HepG2 (cell line): ENCODE measurements at regions not wholly inside any gene's neighbourhood (a gene's known extent, or its start where the extent isn't known, plus 50 kb on each side); places are given as distances from the start of the nearest gene placed in this dataset.

Source experiments
- ATAC-seq: fragments of 200-7000 bp; cut with Tn5 transposase; 3 replicates; pipeline ENCODE4 v1.9.1; 2020; ENCODE audit warnings: mild to moderate bottlenecking, moderate library complexity
- BruUV-seq: library from RNA; stranded (reverse); fragments of 400-500 nt; replicated peaks from 2 replicates; lab custom pipeline; 2021; lab: Mats Ljungman, UMichigan
- CTCF ChIA-PET: fragments of 300-600 bp; formaldehyde crosslinking; extraction: SDS; loops from one replicate; lab custom pipeline; 2021; ENCODE audit warnings: low total read pairs, inconsistent platforms, low intra/inter-chr PET ratio; lab: Yijun Ruan, JAX
- POLR2A ChIA-PET: fragments of 350-600 bp; sonication (Branson Sonifier 250); formaldehyde crosslinking; loops from one replicate; lab custom pipeline; 2020; ENCODE audit warnings: antibody characterized with exemption, inconsistent platforms; lab: Yijun Ruan, JAX
- DNase-seq: peaks from one replicate; pipeline ENCODE4 v3.0.0-alpha.2; 2015; ENCODE audit warnings: low spot score
- FAIRE-seq: peaks from 3 replicates; lab custom pipeline; 2011; peaks lifted over from hg19 to GRCh38; lab: Jason Lieb, UNC
- H2AFZ ChIP-seq: one replicate; pipeline ENCODE4 v1.6.1; 2011; ENCODE audit warnings: low read length, inconsistent platforms
- H3K27ac ChIP-seq: fragments of 300-600 bp; 3 replicates; pipeline ENCODE4 v1.8.0; 2011; ENCODE audit warnings: mixed run types, mild to moderate bottlenecking, mixed read lengths, low read length, inconsistent platforms; ENCODE audit not compliant: insufficient read depth; ENCODE audit errors: extremely low read length
- H3K27me3 ChIP-seq, 2 experiments: fragments of 200-600 bp in 1 of 2; 2 replicates in 1 of 2; 3 replicates in 1 of 2; pipeline versions ENCODE4 v1.6.0 to v1.8.0; 2011; ENCODE audit warnings: low read length in 2 of 2, mild to moderate bottlenecking in 2 of 2, moderate library complexity in 2 of 2, inconsistent platforms in 1 of 2; ENCODE audit not compliant: insufficient read depth in 2 of 2, control insufficient read depth in 1 of 2
- H3K36me3 ChIP-seq, 2 experiments: fragments of 200-600 bp in 1 of 2; replicated peaks in 1 of 2; 2 replicates in 1 of 2; 3 replicates in 1 of 2; pipeline versions ENCODE4 v1.5.1 to v1.8.0; 2011; ENCODE audit warnings: low read length in 2 of 2, inconsistent platforms in 1 of 2; ENCODE audit not compliant: insufficient read depth in 2 of 2, control insufficient read depth in 1 of 2
- H3K4me1 ChIP-seq: 2 replicates; pipeline ENCODE4 v1.5.1; 2012; ENCODE audit warnings: low read length, inconsistent platforms; ENCODE audit not compliant: insufficient read depth
- H3K4me2 ChIP-seq: 2 replicates; pipeline ENCODE4 v1.6.0; 2011; ENCODE audit warnings: low read depth, low read length, inconsistent platforms
- H3K4me3 ChIP-seq, 3 experiments: fragments of 200-600 bp in 1 of 3; sonication (generic), shearing (Covaris generic) in 1 of 3; replicated peaks in 1 of 3; 2 replicates each; pipeline ENCODE4 v1.5.1; 2011 to 2016; ENCODE audit warnings: low read length in 3 of 3, inconsistent platforms in 2 of 3, low read depth in 2 of 3, mild to moderate bottlenecking in 2 of 3, control low read depth in 1 of 3, mixed read lengths in 1 of 3; ENCODE audit not compliant: insufficient read depth in 1 of 3
- H3K79me2 ChIP-seq: one replicate; pipeline ENCODE4 v1.6.1; 2011; ENCODE audit warnings: low read length, inconsistent platforms; ENCODE audit not compliant: insufficient read depth
- H3K9ac ChIP-seq: 2 replicates; pipeline ENCODE4 v1.6.0; 2011; ENCODE audit warnings: mild to moderate bottlenecking, low read depth, low read length, inconsistent platforms; ENCODE audit not compliant: insufficient read depth
- H3K9me3 ChIP-seq: 2 replicates; pipeline ENCODE4 v1.5.1; 2012; ENCODE audit warnings: mild to moderate bottlenecking, low read length
- H4K20me1 ChIP-seq: 2 replicates; pipeline ENCODE4 v1.6.0; 2011; ENCODE audit warnings: inconsistent platforms, mild to moderate bottlenecking, low read length, moderate library complexity; ENCODE audit not compliant: insufficient read depth
- BORCS8-MEF2B ChIP-seq: sonication (generic); formaldehyde crosslinking; IDR thresholded peaks from 2 replicates; pipeline ENCODE4 v1.8.0; 2022; ENCODE audit warnings: mild to moderate bottlenecking, missing genetic modification reagents
- CREB3 ChIP-seq: sonication (generic); formaldehyde crosslinking; IDR thresholded peaks from 2 replicates; pipeline ENCODE4 v1.5.0; 2020; ENCODE audit warnings: missing genetic modification reagents
- LCORL ChIP-seq, 2 experiments: fragments of 450-650 bp in 1 of 2; sonication (generic) in 1 of 2; formaldehyde crosslinking in 1 of 2; IDR thresholded peaks; 2 replicates each; pipeline versions ENCODE4 v1.5.0 to v1.6.1; 2017 to 2020; ENCODE audit warnings: antibody characterized with exemption in 1 of 2, missing genetic modification reagents in 1 of 2
- RBFOX2 ChIP-seq: fragments of 200-400 bp; formaldehyde crosslinking; IDR thresholded peaks from 2 replicates; pipeline ENCODE4 v1.6.1; 2017; ENCODE audit warnings: low read depth, mild to moderate bottlenecking, low read length
- SP1 ChIP-seq, 2 experiments: fragments of 450-650 bp in 1 of 2; sonication (generic) in 1 of 2; formaldehyde crosslinking in 1 of 2; IDR thresholded peaks; 2 replicates each; pipeline versions ENCODE4 v1.4.0 to v1.6.1; 2016 to 2020; ENCODE audit warnings: missing genetic modification reagents in 1 of 2
- SRSF4 ChIP-seq: fragments of 200-400 bp; formaldehyde crosslinking; IDR thresholded peaks from one replicate; pipeline ENCODE4 v1.6.1; 2018; ENCODE audit warnings: mild to moderate bottlenecking, low read depth, low read length, moderate library complexity; ENCODE audit not compliant: poor library complexity, severe bottlenecking
- TCF7L2 ChIP-seq: IDR thresholded peaks from 2 replicates; pipeline ENCODE4 v1.6.1; 2011; ENCODE audit warnings: mild to moderate bottlenecking, low read depth, low read length, moderate library complexity
- TOPORS ChIP-seq: sonication (generic); formaldehyde crosslinking; IDR thresholded peaks from 2 replicates; pipeline ENCODE4 v1.8.0; 2023; ENCODE audit warnings: mild to moderate bottlenecking, missing genetic modification reagents
- ZNF253 ChIP-seq: sonication (generic); formaldehyde crosslinking; IDR thresholded peaks from 2 replicates; pipeline ENCODE4 v1.8.0; 2022; ENCODE audit warnings: mild to moderate bottlenecking, missing genetic modification reagents, borderline replicate concordance
- ZNF430 ChIP-seq: sonication (generic); formaldehyde crosslinking; IDR thresholded peaks from 2 replicates; pipeline ENCODE4 v1.9.0; 2021; ENCODE audit warnings: mild to moderate bottlenecking, missing genetic modification reagents
- ZNF431 ChIP-seq: sonication (generic); formaldehyde crosslinking; IDR thresholded peaks from 2 replicates; pipeline ENCODE4 v1.9.0; 2022; ENCODE audit warnings: missing genetic modification reagents, low read depth, mild to moderate bottlenecking, borderline replicate concordance
- ZNF607 ChIP-seq: sonication (generic); formaldehyde crosslinking; IDR thresholded peaks from 2 replicates; pipeline ENCODE4 v1.5.1; 2020; ENCODE audit warnings: missing genetic modification reagents, mild to moderate bottlenecking, borderline replicate concordance
- ZNF672 ChIP-seq: sonication (generic); formaldehyde crosslinking; IDR thresholded peaks from 2 replicates; pipeline ENCODE4 v1.8.1; 2022; ENCODE audit warnings: missing genetic modification reagents
- WGBS: methylation state at CpG from one replicate; pipeline ENCODE4 v1.1.6; 2017; ENCODE audit warnings: low lambda C conversion rate; 5-methylcytosine and 5-hydroxymethylcytosine counted together
- in situ Hi-C: cut with HindIII; loops from 2 replicates; pipeline ENCODE4 v1.10.0; 2017; ENCODE audit warnings: low pct_unique_long_range_greater_than_20kb; ENCODE audit not compliant: extremely low pct_ligation_motif_present
- intact Hi-C: fragments of 100-400 bp; cut with micrococcal nuclease; formaldehyde crosslinking; loops from one replicate; pipeline ENCODE4 v1.10.0; 2022; ENCODE audit not compliant: unreplicated experiment
- TF ChIP-seq, protein P1 (sequence below): sonication (generic); formaldehyde crosslinking; IDR thresholded peaks from 2 replicates; pipeline ENCODE4 v1.8.1; 2023; ENCODE audit warnings: mild to moderate bottlenecking, missing genetic modification reagents
- TF ChIP-seq, protein P2 (sequence below): sonication (generic); formaldehyde crosslinking; IDR thresholded peaks from 2 replicates; pipeline ENCODE4 v1.5.1; 2020; ENCODE audit warnings: missing genetic modification reagents, mild to moderate bottlenecking, borderline replicate concordance

DNA sequence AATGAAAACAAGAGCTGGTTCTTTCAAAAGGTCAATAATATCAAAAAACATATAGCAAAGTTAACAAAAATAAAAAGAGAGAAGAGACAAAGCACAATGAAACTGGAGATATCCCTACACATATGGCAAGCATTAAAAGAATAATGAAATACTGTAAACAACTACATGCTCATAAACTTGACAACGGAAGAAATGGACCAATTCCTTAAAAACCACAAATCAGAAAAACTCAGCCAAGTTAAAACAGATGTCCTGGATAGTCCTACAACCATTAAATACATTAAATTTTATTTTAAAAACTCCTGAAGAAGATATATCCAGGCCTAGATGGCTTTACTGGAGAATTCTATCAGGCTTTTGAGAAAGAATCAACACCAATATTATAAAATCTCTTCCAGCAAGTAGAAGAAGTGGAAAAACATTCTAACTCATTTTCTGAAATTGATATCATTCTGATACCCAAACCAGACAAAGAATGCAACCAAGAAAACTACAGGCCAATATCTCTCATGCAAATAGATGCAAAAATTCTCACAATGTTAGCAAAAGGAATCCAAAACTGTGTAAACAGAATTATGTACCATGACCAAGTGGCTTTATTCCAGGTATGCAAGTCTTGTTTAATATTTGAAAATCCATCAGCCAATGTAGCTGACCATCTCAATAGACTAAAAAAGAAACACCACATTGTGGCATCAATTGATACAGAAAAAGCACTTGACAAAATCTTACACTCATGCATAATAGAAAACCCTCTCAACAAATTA lies 56.1 kb upstream of the LRRC7 start:
- no peak overlapping the region for H2AFZ ChIP-seq
- H3K27me3 ChIP-seq: no peaks in the 10 kb centered on the region
- WGBS: 0% methylated on average over 1 of the region's 1 CpG
- H3K27ac ChIP-seq: no peak overlapping the region
- POLR2A ChIA-PET: no interaction called here
- no peaks in the 10 kb centered on the region for H3K4me1 ChIP-seq
- H3K4me3 ChIP-seq: no peak overlapping the region
- FAIRE-seq (no peak), DNase-seq (no peak), ATAC-seq (no peak)
- H3K4me2 ChIP-seq: no peak overlapping the region
- BruUV-seq: no TSS peak
- H3K9me3 ChIP-seq: peaks cover 4% of the 10 kb centered on the region; the same call in 1 of the 2 replicates
- H3K9ac ChIP-seq: no peak overlapping the region
- H3K79me2 ChIP-seq: no peaks in the 10 kb centered on the region
- intact Hi-C loops: no loop called here
- CTCF ChIA-PET: no interaction called here
- H3K36me3 ChIP-seq: no peaks in the 10 kb centered on the region
- in situ Hi-C loops: no loop called here
- no peaks in the 10 kb centered on the region for H4K20me1 ChIP-seq
- TF ChIP-seq CREB3 (CRISPR knock-in tag): no peak
- TF ChIP-seq ZNF607 (CRISPR knock-in tag): no peak
- TF ChIP-seq ZNF672: no peak
- no peak for TF ChIP-seq ZNF430 (CRISPR knock-in tag)
- TF ChIP-seq, protein P1, sequence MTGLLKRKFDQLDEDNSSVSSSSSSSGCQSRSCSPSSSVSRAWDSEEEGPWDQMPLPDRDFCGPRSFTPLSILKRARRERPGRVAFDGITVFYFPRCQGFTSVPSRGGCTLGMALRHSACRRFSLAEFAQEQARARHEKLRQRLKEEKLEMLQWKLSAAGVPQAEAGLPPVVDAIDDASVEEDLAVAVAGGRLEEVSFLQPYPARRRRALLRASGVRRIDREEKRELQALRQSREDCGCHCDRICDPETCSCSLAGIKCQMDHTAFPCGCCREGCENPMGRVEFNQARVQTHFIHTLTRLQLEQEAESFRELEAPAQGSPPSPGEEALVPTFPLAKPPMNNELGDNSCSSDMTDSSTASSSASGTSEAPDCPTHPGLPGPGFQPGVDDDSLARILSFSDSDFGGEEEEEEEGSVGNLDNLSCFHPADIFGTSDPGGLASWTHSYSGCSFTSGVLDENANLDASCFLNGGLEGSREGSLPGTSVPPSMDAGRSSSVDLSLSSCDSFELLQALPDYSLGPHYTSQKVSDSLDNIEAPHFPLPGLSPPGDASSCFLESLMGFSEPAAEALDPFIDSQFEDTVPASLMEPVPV (CRISPR knock-in tag): no peak
- no peak for TF ChIP-seq TCF7L2
- no peak for TF ChIP-seq BORCS8-MEF2B (CRISPR knock-in tag)
- no peak for TF ChIP-seq SRSF4
- no peak for TF ChIP-seq SP1 (IDR thresholded peaks at IDR 0.05)
- no peak for TF ChIP-seq SP1 (CRISPR knock-in tag; IDR thresholded peaks at IDR 0.05)
- no peak for TF ChIP-seq TOPORS (CRISPR knock-in tag)
- TF ChIP-seq, protein P2, sequence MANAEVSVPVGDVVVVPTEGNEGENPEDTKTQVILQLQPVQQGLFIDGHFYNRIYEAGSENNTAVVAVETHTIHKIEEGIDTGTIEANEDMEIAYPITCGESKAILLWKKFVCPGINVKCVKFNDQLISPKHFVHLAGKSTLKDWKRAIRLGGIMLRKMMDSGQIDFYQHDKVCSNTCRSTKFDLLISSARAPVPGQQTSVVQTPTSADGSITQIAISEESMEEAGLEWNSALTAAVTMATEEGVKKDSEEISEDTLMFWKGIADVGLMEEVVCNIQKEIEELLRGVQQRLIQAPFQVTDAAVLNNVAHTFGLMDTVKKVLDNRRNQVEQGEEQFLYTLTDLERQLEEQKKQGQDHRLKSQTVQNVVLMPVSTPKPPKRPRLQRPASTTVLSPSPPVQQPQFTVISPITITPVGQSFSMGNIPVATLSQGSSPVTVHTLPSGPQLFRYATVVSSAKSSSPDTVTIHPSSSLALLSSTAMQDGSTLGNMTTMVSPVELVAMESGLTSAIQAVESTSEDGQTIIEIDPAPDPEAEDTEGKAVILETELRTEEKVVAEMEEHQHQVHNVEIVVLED (CRISPR knock-in tag): no peak
- TF ChIP-seq LCORL (IDR thresholded peaks at IDR 0.05): no peak
- TF ChIP-seq LCORL (CRISPR knock-in tag; IDR thresholded peaks at IDR 0.05): no peak
- no peak for TF ChIP-seq ZNF431 (CRISPR knock-in tag)
- TF ChIP-seq RBFOX2: no peak
- no peak for TF ChIP-seq ZNF253 (CRISPR knock-in tag)
